ENCODE measurements at regions not wholly inside any gene's neighbourhood (a gene's known extent, or its start where the extent isn't known, plus 50 kb on each side); places are given as distances from the start of the nearest gene placed in this dataset.
A peak's percentile ranks its signal among the peaks of the same experiment; 100 is the strongest.

DNA sequence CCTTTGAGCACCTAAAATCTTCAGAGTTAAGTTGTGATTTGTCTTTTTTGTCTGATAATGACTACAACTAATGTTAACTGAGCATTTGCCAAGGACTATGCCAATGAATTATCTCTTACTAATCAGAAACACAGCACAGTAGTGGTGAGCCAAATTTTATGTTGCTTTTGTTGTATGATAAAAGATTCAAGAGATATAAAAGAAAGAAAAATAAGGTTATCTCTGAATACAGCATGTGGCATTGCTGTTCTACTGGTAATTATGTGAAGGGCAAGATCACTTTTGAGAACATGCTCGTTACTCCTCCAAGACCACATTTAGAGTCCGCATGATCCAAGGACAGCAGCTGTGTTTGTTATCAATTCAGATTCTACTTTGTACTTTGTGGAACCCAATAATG lies 133.4 kb upstream of the MYLIP start:
- H3K4me3 ChIP-seq: no peak overlapping the region
- ATAC-seq (no peak), DNase-seq (ENCODE audit: low read depth, low spot score) (no peak), FAIRE-seq (no peak)
- no peaks in the 10 kb centered on the region for H3K79me2 ChIP-seq (ENCODE audit: control insufficient read depth, insufficient read depth, low read length)
- H3K27me3 ChIP-seq (replicated peaks in 1 of 2; ENCODE audit: control insufficient read depth in 2 of 2, insufficient read depth in 2 of 2, low read length in 1 of 2): no peaks in the 10 kb centered on the region
- BruUV-seq (replicated peaks): no TSS peak
- ChIA-PET RAD21 (ENCODE audit: unreplicated experiment) (interaction anchor here (0.6 to 1.2 kb wide), 2 partner anchors 94 to 188 kb away, joined by 3 read pairs; no protein-coding TSS in a partner anchor), POLR2A (interaction anchor here (0.6 kb wide), 1 partner anchor 130 kb away, joined by 4 read pairs; no protein-coding TSS in a partner anchor), CTCF (interaction anchor here (0.8 to 1.7 kb wide), 5 partner anchors 9 to 304 kb away, joined by 3 to 5 read pairs (median 3); no protein-coding TSS in a partner anchor), SMC1A (ENCODE audit: uncharacterized antibody, unreplicated experiment) (interaction anchor here (0.9 to 2.3 kb wide), 11 partner anchors 9 to 136 kb away, joined by 3 to 6 read pairs (median 3); partner anchors contain the start of gene MYLIP)
- no peaks in the 10 kb centered on the region for H3K4me1 ChIP-seq (ENCODE audit: control insufficient read depth, insufficient read depth, low read length)
- no peaks in the 10 kb centered on the region for H3K36me3 ChIP-seq (ENCODE audit: control insufficient read depth in 2 of 2, insufficient read depth in 2 of 2, low read length in 1 of 2)
- no peak overlapping the region for H2AFZ ChIP-seq (ENCODE audit: control insufficient read depth, low read depth, low read length)
- no peaks in the 10 kb centered on the region; the same call in 2 of the 3 replicates for H3K9me3 ChIP-seq (replicated peaks; ENCODE audit: control insufficient read depth, insufficient read depth, low read length)
- in situ Hi-C loops (cut with MboI): no loop called here
- WGBS (ENCODE audit: insufficient coverage, insufficient replicate concordance, low lambda C conversion rate, missing lambda C conversion rate): 91% methylated on average over 2 of the region's 2 CpGs
- no peaks in the 10 kb centered on the region for H4K20me1 ChIP-seq (ENCODE audit: control insufficient read depth, insufficient read depth)
- no peak overlapping the region for H3K4me2 ChIP-seq (ENCODE audit: control insufficient read depth, insufficient read depth)
- TF ChIP-seq KDM1A (IDR thresholded peaks at IDR 0.05; ENCODE audit: borderline replicate concordance): no peak
- no peak for TF ChIP-seq ZNF217 (IDR thresholded peaks at IDR 0.05)
- TF ChIP-seq RFX5 (IDR thresholded peaks at IDR 0.05; ENCODE audit: low read depth, low read length): no peak
- no peak for TF ChIP-seq POLR2AphosphoS5 (IDR thresholded peaks at IDR 0.05; ENCODE audit: low read length)
- H3K27ac ChIP-seq (ENCODE audit: control insufficient read depth, insufficient read depth): no peak overlapping the region
- intact Hi-C loops (cut with micrococcal nuclease; ENCODE audit: unreplicated experiment): no loop called here
- H3K9ac ChIP-seq (ENCODE audit: control insufficient read depth, insufficient read depth, low read length): no peak overlapping the region

DNA sequence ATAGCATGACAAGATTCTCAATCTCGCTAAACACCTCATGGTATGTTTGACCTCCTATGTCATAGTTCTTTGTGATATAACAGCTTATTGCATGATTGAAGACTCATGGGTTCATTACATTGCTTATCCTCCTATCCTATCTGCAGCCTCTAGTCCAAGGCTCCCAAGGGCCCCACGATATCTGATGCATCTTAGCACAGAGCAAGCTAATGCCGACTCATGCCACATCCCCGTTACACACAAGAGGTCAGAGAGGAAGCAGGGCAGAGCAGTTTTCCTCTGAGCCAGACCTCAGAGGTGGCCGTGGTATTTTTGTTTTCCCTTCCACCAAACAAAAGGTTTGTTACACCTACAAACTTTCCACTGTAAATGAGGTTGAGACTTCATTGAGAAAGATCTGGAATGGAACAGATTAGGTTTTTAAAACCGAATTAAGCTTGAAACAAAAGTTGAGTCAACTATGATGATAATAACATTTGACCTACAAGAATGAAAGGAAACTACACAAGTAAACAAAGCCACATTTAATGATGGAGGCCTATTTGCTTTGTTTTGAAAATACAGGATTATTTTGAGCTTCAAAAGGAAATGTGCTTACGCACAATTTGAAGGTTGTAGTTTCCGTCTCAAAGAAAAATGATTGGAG lies 133.9 kb upstream of the MYLIP start:
- Histone ChIP-seq H3K36me3 (ENCODE audit: control insufficient read depth in 2 of 2, insufficient read depth in 2 of 2, low read length in 1 of 2) (no peaks in the 10 kb centered on the region), H3K79me2 (ENCODE audit: control insufficient read depth, insufficient read depth, low read length) (no peaks in the 10 kb centered on the region), H3K4me3 (no peak overlapping the region), H3K9me3 (replicated peaks; ENCODE audit: control insufficient read depth, insufficient read depth, low read length) (no peaks in the 10 kb centered on the region; the same call in 2 of the 3 replicates), H3K4me1 (ENCODE audit: control insufficient read depth, insufficient read depth, low read length) (no peaks in the 10 kb centered on the region; the same call in 1 of the 2 replicates), H3K4me2 (ENCODE audit: control insufficient read depth, insufficient read depth) (no peak overlapping the region), H4K20me1 (ENCODE audit: control insufficient read depth, insufficient read depth) (no peaks in the 10 kb centered on the region), H3K27me3 (replicated peaks in 1 of 2; ENCODE audit: control insufficient read depth in 2 of 2, insufficient read depth in 2 of 2, low read length in 1 of 2) (no peaks in the 10 kb centered on the region), H2AFZ (ENCODE audit: control insufficient read depth, low read depth, low read length) (peak overlapping the region; percentile 28; the same call in 1 of the 2 replicates), H3K9ac (ENCODE audit: control insufficient read depth, insufficient read depth, low read length) (no peak overlapping the region), H3K27ac (ENCODE audit: control insufficient read depth, insufficient read depth) (no peak overlapping the region)
- SMC1A ChIA-PET (ENCODE audit: uncharacterized antibody, unreplicated experiment): interaction anchor here (0.9 to 2.3 kb wide), 10 partner anchors 8 to 137 kb away, joined by 3 to 6 read pairs (median 4); partner anchors contain the start of gene MYLIP
- in situ Hi-C loops (cut with MboI): no loop called here
- POLR2A ChIA-PET: no interaction called here
- BruUV-seq (replicated peaks): no TSS peak
- intact Hi-C loops (cut with micrococcal nuclease; ENCODE audit: unreplicated experiment): no loop called here
- TF ChIP-seq NRF1 (conservative IDR thresholded peaks at IDR 0.05; ENCODE audit: low read depth, low read length) (no peak), RCOR1 (conservative IDR thresholded peaks at IDR 0.05; ENCODE audit: low read depth, low read length) (no peak)
- no peak; the same call in 2 of the 3 replicates for ATAC-seq
- RAD21 ChIA-PET (ENCODE audit: unreplicated experiment): interaction anchor here (0.6 to 1.2 kb wide), 2 partner anchors 93 to 188 kb away, joined by 3 read pairs; no protein-coding TSS in a partner anchor
- CTCF ChIA-PET: interaction anchor here (0.8 to 1.7 kb wide), 4 partner anchors 8 to 303 kb away, joined by 3 to 5 read pairs (median 3); no protein-coding TSS in a partner anchor
- no peak for FAIRE-seq
- WGBS (ENCODE audit: insufficient coverage, insufficient replicate concordance, low lambda C conversion rate, missing lambda C conversion rate): 59% methylated on average over 8 of the region's 8 CpGs
- DNase-seq (ENCODE audit: low read depth, low spot score): no peak

All from GM12878 (cell line).